NCI-H128 (cell line): ENCODE measurements at regions not wholly inside any gene's neighbourhood (a gene's known extent, or its start where the extent isn't known, plus 50 kb on each side); places are given as distances from the start of the nearest gene placed in this dataset.
A peak's percentile ranks its signal among the peaks of the same experiment; 100 is the strongest.

Experiments used
- DNase-seq: peaks from one replicate; lab custom pipeline; 2025; ENCODE audit not compliant: unreplicated experiment; lab: John Stamatoyannopoulos, UW

DNA sequence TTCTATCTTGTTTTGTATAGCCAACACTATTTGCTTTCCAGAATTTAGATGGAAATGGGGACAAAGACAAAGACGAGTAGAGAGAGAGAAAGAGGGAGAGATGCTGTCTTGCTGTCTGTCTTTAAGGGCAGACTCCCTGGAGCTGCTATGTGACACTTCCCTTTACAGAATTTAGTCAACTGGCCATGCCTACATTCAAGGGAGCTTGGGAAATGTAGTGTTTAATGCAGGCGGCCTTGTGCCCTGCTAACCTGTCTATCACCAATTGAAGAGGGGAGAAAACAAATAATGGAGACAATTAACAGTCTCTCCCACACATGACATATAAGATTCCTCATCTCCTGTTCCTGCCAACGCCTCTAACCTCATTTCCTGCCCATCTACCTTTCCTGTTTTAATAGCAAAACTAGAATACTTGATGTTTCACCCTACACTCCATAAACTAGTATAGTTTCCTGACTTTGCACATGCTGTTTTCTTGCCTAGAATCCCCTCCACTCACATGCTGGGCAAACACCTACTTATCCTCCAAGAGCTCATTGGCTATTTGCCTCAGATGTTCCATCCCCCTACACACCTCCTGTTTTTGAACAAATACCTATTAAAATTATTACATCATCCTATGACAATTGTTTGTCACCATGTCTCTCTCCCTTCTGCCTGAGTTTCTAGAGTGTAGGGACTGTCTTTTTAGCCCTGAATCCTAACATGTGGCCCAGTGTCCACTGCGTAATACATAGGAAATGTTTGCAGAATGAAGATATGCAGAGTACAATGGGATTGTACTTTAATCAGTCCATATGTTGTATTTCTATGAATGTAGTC is 117.2 kb downstream of the SLC25A24 start:
- DNase-seq: no peak

DNA sequence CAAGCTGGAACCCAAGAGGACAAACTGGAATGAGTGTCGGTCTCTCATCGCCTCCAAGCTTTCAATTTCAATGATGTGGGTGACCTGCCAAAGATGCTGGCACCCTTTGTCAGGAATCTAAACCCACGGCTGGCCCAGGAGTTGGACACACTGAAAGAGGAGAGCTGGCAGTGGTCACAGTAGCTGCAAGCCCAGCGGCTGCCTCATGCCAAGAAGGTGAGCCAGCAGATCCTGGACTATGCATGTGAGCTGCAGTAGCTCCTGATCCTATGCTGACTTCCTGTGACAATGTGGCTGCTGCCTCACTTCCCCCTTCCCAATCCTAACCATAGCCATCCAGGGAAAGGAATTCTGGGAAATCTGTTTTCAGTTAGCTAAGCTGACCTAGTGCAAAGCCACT is 117.0 kb upstream of the VAV3 start:
- no peak for DNase-seq

GRCh38 chr1:108080448-108080847 is 115.5 kb upstream of the VAV3 start:
- DNase-seq: no peak

- DNase-seq: no peak
These were observed 114.6 kb upstream of the VAV3 start for GRCh38 chr1:108079440-108080025.

DNA sequence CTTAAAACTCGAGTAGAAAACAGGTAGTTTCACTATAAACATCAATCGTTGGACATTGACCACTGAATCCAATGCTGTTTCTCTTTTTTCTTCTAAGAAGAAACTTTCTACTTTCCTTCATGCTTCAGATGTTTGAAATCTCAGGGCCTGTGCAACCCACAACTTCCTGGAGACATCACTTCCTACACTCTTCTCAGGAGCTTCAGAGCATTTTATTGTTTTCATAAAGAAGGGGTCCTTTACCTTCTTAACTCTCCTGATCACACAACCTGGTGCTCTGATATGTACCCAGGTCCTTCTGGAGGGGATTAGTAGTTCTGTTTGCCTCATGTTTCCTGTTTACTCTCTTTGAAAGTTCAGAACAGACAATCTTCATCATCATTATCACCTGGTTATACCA is 113.0 kb upstream of the VAV3 start:
- no peak for DNase-seq

- no peak for DNase-seq
These were observed 110.1 kb upstream of the VAV3 start for GRCh38 chr1:108075055-108075454.

GRCh38 chr1:108072776-108073175 is 107.8 kb upstream of the VAV3 start:
- no peak for DNase-seq

DNA sequence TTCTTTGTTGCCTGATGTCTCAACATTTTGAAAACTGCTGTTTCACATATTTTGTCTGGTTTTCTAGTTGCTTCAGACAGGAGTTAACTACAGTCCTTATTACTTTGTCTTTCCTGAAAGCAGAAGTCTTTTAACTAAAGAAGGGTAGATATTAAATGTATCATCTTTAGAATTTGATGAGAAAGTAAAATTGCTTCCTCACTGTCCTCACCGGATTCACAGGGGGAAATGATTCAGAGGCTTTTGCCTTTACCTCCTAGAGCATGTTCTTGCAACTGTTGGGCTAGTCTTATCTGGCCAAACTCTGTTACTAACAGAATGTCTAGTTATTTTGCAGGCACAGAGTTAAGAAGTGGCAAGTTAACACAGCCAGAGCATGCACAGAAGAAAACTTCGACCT is 107.2 kb upstream of the VAV3 start:
- no peak for DNase-seq

DNA sequence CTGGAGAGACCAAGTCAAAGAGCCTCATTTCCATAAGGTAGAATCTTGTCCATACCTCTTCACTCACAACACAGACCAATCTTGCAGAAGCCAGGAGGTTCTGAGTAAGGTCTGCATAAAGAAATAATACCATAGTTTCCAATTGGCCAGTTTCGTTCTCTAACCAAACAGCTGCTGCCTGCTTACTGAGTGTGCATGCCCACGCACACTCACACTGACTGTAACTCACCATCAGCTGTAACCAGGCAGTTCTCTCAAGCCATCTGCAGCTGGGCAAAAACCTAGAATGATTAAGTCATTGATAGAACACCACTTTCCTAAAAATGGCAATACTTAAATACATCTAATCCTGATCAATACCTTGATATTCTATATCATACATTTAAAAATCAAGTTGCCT is 106.6 kb upstream of the VAV3 start:
- no peak for DNase-seq

GRCh38 chr1:108070662-108071061 is 105.7 kb upstream of the VAV3 start:
- no peak for DNase-seq

GRCh38 chr1:108067884-108068540 is 103.0 kb upstream of the VAV3 start:
- DNase-seq: no peak

DNA sequence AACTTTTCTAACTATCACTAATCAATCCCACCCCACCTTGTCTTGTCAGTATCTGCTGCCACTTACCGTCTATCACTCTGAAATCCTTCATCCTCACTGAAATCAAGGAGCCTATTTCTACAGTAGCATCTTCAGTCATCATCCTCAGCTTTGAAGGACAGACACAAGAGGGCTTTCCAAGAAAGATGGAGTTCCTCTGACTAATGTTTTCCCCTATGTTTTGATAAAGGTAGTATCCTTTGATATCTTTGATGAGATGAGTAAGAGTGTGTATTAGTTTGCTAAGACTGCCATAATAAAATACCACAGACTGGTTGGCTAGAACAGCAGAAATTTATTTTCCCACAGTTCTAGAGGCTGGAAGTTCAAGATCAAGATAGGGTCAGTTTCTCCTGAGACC is 101.8 kb upstream of the VAV3 start:
- no peak for DNase-seq

DNA sequence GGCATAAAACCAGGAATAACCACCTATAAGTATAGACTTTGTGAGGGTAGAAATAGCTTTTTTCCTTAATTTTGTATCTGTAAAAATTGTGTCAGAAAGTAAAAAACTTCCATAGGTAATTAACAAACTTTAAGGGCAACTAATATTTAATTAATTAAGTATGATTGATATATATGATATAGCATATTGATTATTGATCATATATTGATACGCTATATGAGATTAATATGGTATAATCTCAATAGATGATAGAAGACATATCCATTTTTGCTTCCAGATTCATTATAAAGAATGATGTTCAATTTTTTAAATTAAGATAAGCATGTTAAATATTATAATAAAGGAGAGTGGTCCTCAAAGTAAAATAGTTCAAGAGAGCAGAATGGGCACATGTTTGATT is 99.3 kb upstream of the VAV3 start:
- no peak for DNase-seq

DNA sequence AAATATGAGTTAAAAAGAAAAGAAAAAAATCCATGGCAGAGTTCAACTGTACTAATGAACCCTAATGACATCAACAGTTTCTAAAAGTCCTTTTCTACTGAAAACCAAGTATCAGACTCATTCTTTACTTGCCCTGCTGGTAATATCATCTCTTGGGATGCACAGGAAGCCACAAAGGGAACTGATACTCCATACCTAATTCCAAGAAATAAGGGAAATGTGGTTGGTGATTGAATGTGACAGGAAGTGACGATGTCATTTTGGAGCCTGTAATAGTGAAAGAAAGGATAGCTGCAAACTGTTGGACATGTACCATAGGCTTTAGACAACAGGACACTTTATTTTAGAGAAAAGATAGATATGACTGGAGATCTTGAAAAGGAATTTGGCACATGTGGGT is 98.7 kb upstream of the VAV3 start:
- no peak for DNase-seq

- no peak for DNase-seq
These were observed 95.0 kb upstream of the VAV3 start for GRCh38 chr1:108059945-108060344.

DNA sequence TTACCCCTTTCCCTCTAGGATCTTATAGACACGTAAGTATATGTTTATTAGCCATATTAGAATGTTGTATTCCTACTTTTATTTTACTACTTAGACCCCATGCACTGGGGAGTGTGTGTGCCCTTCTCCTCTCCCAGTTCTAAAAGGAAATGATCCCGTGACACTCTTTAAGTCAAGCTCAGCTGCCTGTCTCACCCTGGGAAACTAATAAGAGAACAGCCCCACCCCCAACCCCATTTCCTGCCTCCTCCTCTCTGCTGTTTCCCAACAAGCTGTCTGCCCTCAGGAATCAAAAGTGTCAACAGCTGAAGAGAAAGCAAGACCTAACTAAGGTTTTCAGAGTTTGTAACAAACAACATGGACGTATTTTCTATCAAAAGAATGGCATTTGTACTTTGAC is 92.6 kb upstream of the VAV3 start:
- no peak for DNase-seq

DNA sequence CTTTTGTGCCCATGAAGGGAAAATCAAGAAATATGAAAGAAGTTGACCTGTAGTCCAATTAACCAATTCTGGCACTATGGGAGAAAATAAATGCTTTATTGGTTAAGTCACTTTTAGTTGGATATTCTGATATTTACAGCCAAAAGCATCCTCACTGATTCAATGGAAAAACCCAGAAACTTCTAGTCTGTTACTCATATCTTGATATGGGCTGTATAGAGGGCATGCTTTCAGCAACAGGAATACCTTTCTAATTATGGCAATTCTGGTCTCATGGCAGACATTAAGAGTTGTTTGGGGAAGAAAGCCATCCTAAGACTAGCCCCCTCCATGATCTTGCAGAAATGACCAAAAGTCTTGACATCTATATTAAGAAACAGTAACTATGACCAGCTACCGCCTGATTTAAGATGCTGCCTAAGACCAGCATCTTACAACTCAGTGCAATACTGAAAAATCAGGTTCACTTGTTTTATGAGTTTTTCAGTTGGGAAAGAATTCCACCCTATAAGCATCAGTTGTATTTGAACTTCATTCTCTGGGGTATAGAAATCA is 91.5 kb upstream of the VAV3 start:
- DNase-seq: no peak

- DNase-seq: no peak
These were observed 90.4 kb upstream of the VAV3 start for GRCh38 chr1:108055387-108055786.

DNA sequence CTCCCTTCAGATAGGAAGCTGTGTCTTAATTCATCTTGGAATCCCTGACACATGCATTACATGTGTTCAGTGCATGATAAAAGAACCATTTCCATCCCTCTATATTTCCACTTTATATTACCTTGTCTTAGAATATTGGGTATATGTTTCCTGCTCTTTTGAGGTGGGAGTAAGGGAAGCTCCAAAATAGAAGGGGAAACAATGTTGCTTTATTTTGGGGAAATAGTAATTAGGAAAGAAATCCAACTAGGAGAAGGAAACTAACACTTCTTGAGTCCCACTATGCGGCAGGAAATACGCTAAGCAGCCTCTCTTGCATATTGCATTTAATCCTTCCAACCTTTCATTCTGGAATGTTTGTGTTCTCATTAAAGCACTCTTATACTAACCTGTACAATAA is 89.4 kb upstream of the VAV3 start:
- DNase-seq: no peak

DNA sequence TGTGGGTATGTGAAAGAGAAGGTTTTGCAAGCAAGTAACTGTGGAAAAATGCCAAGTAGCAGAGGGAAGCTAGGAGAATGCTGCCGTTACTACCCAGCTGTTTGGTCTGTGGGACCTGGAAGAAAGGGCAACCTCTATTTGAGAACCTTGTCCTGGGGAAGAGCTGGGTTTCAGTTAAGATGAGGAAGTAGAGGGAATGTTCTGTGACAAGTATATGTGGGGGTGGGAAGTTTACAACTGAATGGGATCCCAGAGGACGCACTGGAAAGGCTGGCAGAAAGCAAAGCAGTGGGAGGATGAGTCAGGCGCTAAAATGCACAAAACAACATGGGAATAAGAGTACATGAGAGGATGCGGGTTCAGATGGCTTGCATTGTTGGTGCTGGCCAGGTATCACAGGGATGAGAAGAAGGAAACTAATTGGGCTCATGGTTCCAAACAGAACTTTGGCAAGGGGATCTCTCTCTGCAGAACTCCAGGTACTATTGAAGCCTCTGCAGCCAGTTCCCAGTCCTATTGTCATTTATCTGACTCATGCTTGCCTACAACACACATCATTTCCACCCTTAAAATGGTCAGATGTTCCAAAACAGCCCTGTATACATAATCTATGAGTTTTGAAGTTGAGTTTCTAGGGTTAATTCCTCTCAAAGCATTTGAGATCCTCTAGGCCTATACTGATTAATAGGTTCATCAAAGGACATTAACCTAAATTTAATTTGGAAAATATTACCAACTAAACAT is 88.5 kb upstream of the VAV3 start:
- DNase-seq: no peak

GRCh38 chr1:108051631-108052377 is 86.8 kb upstream of the VAV3 start:
- peak; percentile 32 for DNase-seq
